ENCODE measurements at regions not wholly inside any gene's neighbourhood (a gene's known extent, or its start where the extent isn't known, plus 50 kb on each side); places are given as distances from the start of the nearest gene placed in this dataset.

- 0 out of 2 replicates have a peak, but pooled peaks cover 3% of the 10 kb centered on the region for H3K9me2 ChIP-seq (ENCODE audit: insufficient read depth)
- no peaks in the 10 kb centered on the region for H3K36me3 ChIP-seq (ENCODE audit: control insufficient read depth in 1 of 2, insufficient read depth in 2 of 2, low read length in 2 of 2)
- ChIA-PET CTCF (no interaction called here), POLR2A (no interaction called here), RAD21 (ENCODE audit: low non-redundant PET in 1 of 2, low total read pairs in 2 of 2, uncharacterized antibody in 2 of 2, unreplicated experiment in 2 of 2) (no interaction called here)
- DNase-seq (ENCODE audit: low read depth, low spot score) (no peak), ATAC-seq (no peak)
- intact Hi-C loops (cut with micrococcal nuclease) = no loop called here
- BruUV-seq (replicated peaks) = no TSS peak
- no peaks in the 10 kb centered on the region for H3K79me2 ChIP-seq (ENCODE audit: insufficient read depth, low read length)
- TF ChIP-seq, protein P1, sequence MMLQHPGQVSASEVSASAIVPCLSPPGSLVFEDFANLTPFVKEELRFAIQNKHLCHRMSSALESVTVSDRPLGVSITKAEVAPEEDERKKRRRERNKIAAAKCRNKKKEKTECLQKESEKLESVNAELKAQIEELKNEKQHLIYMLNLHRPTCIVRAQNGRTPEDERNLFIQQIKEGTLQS (IDR thresholded peaks at IDR 0.05) = no peak
- TF ChIP-seq SRF (IDR thresholded peaks at IDR 0.05; ENCODE audit: low read depth) = no peak
- no peak for TF ChIP-seq SIN3A (IDR thresholded peaks at IDR 0.05; ENCODE audit: low read depth)
- no peak for TF ChIP-seq EGR1 (IDR thresholded peaks at IDR 0.05; ENCODE audit: low read depth)
- TF ChIP-seq, protein P2, sequence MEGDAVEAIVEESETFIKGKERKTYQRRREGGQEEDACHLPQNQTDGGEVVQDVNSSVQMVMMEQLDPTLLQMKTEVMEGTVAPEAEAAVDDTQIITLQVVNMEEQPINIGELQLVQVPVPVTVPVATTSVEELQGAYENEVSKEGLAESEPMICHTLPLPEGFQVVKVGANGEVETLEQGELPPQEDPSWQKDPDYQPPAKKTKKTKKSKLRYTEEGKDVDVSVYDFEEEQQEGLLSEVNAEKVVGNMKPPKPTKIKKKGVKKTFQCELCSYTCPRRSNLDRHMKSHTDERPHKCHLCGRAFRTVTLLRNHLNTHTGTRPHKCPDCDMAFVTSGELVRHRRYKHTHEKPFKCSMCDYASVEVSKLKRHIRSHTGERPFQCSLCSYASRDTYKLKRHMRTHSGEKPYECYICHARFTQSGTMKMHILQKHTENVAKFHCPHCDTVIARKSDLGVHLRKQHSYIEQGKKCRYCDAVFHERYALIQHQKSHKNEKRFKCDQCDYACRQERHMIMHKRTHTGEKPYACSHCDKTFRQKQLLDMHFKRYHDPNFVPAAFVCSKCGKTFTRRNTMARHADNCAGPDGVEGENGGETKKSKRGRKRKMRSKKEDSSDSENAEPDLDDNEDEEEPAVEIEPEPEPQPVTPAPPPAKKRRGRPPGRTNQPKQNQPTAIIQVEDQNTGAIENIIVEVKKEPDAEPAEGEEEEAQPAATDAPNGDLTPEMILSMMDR (IDR thresholded peaks at IDR 0.05 in 2 of 3, conservative IDR thresholded peaks at IDR 0.05 in 1 of 3; ENCODE audit: borderline replicate concordance in 1 of 3, insufficient read depth in 1 of 3, low read depth in 2 of 3, low read length in 2 of 3) = no peak
- TF ChIP-seq EZH2phosphoT487 (IDR thresholded peaks at IDR 0.05; ENCODE audit: borderline replicate concordance) = no peak
- TF ChIP-seq EZH2 (IDR thresholded peaks at IDR 0.05) = no peak
- no peaks in the 10 kb centered on the region for H3K27me3 ChIP-seq (ENCODE audit: insufficient read depth, low read length)
- no peaks in the 10 kb centered on the region for H3K9me3 ChIP-seq (ENCODE audit: control insufficient read depth in 1 of 2, insufficient read depth in 1 of 2, low read depth in 1 of 2, low read length in 2 of 2)
- no peak overlapping the region for H2AFZ ChIP-seq (ENCODE audit: low read depth, low read length, poor library complexity, severe bottlenecking)
- no peak overlapping the region for H3K27ac ChIP-seq (ENCODE audit: low read depth, low read length)
- no peaks in the 10 kb centered on the region for H4K20me1 ChIP-seq (ENCODE audit: insufficient read depth)
- 0 out of 4 replicates have a peak, but pooled peaks cover 0 to 4% of the 10 kb centered on the region in 2 experiments for H3K4me1 ChIP-seq (ENCODE audit: control insufficient read depth in 1 of 2, insufficient read depth in 2 of 2, low read length in 2 of 2)
- no peak overlapping the region for H3K4me2 ChIP-seq (ENCODE audit: low read length)
- H3K4me3 ChIP-seq (replicated peaks in 1 of 2; ENCODE audit: low read depth in 1 of 2, low read length in 2 of 2) = no peak overlapping the region
- no peak overlapping the region for H3K9ac ChIP-seq (ENCODE audit: low read length)
Observed at GRCh38 chr2:172329774-172330671, 97.4 kb upstream of the ITGA6 start.

Measured in HCT116 (cell line).